ENCODE measurements at regions not wholly inside any gene's neighbourhood (a gene's known extent, or its start where the extent isn't known, plus 50 kb on each side); places are given as distances from the start of the nearest gene placed in this dataset.

DNA sequence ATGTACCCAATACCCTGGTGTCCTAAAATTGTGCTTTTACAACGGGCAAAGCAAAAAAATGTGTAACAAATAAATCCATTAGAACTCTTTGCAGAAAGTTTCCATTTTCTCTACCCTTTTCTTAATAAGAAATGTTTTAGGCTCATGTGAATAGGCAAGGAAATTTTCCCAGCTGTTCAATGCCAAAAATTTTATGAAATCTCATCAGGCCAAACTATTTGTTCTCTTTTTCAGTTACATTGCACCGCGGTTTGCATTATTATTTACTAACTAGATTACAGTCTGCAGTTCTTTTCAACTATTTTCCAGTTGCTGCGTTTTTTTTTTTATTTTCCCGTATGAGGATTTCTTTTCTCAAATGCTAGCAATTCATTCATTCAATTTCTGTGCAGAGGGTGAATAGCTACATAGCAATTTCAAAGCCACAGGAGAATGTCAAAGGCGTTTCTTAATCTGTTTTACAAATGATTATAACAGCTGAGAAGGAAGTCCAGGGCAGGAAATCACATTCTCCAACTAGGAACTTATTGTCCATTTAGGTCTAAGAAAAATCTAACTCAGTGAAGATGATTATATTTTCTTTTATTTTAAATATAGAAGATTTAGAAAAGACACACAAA, 367.5 kb upstream of the MMADHC start:
- Histone ChIP-seq H3K27me3 (no peaks in the 10 kb centered on the region), H3K4me3 (no peak overlapping the region), H3K36me3 (no peaks in the 10 kb centered on the region), H3K4me1 (no peaks in the 10 kb centered on the region), H3K9me3 (no peaks in the 10 kb centered on the region), H3K27ac (no peak overlapping the region)
- TF ChIP-seq, protein P1, sequence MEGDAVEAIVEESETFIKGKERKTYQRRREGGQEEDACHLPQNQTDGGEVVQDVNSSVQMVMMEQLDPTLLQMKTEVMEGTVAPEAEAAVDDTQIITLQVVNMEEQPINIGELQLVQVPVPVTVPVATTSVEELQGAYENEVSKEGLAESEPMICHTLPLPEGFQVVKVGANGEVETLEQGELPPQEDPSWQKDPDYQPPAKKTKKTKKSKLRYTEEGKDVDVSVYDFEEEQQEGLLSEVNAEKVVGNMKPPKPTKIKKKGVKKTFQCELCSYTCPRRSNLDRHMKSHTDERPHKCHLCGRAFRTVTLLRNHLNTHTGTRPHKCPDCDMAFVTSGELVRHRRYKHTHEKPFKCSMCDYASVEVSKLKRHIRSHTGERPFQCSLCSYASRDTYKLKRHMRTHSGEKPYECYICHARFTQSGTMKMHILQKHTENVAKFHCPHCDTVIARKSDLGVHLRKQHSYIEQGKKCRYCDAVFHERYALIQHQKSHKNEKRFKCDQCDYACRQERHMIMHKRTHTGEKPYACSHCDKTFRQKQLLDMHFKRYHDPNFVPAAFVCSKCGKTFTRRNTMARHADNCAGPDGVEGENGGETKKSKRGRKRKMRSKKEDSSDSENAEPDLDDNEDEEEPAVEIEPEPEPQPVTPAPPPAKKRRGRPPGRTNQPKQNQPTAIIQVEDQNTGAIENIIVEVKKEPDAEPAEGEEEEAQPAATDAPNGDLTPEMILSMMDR (IDR thresholded peaks at IDR 0.05) = no peak
- no peak for DNase-seq (ENCODE audit: low spot score in 2 of 2)
- intact Hi-C loops (cut with DNase I) = no loop called here

GRCh38 chr2:149953627-149954026, 366.1 kb upstream of the MMADHC start:
- intact Hi-C loops (cut with DNase I) = no loop called here

DNA sequence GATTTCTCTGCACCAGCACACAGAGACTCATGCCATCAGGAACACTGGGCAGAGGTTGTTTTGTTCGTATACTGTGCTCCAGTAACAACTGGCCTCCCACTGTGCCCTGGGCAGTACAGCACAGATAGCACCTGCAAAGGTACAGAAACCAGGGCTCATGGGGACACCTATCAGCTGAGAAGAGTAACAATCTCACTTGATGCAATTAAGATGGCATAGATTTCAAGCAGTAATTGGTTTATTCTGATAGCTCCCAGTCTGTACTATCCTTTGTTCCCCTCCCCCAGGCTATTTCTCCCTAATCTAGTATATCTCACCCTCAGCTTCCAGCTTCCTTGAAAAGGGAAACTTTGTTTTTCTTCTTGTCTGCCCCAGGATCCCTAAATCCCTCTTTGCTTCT, 343.9 kb upstream of the MMADHC start:
- Histone ChIP-seq H3K4me1 (no peaks in the 10 kb centered on the region), H3K27me3 (no peaks in the 10 kb centered on the region), H3K9me3 (no peaks in the 10 kb centered on the region), H3K27ac (no peak overlapping the region), H3K4me3 (no peak overlapping the region), H3K36me3 (no peaks in the 10 kb centered on the region)
- DNase-seq (ENCODE audit: low spot score in 2 of 2) = no peak
- TF ChIP-seq, protein P1 (IDR thresholded peaks at IDR 0.05) = no peak
- intact Hi-C loops (cut with DNase I) = no loop called here

More at GRCh38 chr2:149953627-149954026, 366.1 kb upstream of the MMADHC start:
- Histone ChIP-seq H3K27ac (no peak overlapping the region), H3K27me3 (no peaks in the 10 kb centered on the region), H3K36me3 (no peaks in the 10 kb centered on the region), H3K4me1 (no peaks in the 10 kb centered on the region), H3K9me3 (no peaks in the 10 kb centered on the region), H3K4me3 (no peak overlapping the region)
- TF ChIP-seq, protein P1 (IDR thresholded peaks at IDR 0.05) = no peak
- no peak for DNase-seq (ENCODE audit: low spot score in 2 of 2)

DNA sequence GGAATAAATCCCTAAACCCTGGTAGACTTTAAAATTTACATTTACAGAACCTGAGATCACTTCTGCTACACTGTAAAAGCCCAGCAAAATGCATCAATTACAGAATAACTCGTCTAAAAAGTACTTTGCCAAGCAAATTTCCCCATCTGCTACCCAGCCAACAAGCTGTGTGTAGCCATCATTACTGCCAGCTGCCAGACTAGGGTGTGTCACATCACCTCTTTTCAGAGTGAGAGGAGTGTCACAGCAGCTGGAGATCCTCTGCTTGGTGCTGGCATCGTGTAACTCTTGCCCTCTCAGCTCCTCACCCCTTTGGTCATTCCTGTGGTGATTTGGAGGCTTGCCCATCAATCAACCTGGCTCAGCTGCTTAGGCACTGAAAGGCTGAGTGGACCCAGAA, 340.4 kb upstream of the MMADHC start:
- no peaks in the 10 kb centered on the region for H3K4me1 ChIP-seq
- no peaks in the 10 kb centered on the region for H3K27me3 ChIP-seq
- intact Hi-C loops (cut with DNase I) = no loop called here
- H3K9me3 ChIP-seq = no peaks in the 10 kb centered on the region
- no peak overlapping the region for H3K4me3 ChIP-seq
- no peaks in the 10 kb centered on the region for H3K36me3 ChIP-seq
- TF ChIP-seq, protein P1 (IDR thresholded peaks at IDR 0.05) = no peak
- DNase-seq (ENCODE audit: low spot score in 2 of 2) = no peak
- no peak overlapping the region for H3K27ac ChIP-seq

DNA sequence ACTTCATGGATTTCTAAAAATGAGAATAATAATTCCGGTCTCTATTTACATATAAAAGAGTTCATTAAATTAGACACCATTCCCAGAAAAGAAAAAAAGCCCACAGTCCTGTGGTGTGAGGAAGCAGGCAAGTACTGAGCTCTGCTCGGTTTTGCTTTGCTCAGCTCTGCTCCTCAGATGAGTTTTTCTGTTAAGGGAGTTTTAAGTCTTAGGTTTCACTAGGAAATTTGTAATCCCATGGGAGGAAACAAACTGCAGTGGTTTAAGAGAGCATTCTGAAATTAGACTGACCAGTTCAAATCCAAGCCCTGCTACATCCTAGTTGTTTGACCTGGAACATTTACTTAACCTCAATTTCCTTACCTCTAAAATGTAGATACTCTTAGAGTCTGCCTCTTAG, 338.6 kb upstream of the MMADHC start:
- Histone ChIP-seq H3K36me3 (no peaks in the 10 kb centered on the region), H3K4me3 (no peak overlapping the region), H3K27me3 (no peaks in the 10 kb centered on the region), H3K4me1 (no peaks in the 10 kb centered on the region), H3K27ac (no peak overlapping the region), H3K9me3 (no peaks in the 10 kb centered on the region)
- intact Hi-C loops (cut with DNase I) = no loop called here
- no peak for DNase-seq (ENCODE audit: low spot score in 2 of 2)
- TF ChIP-seq, protein P1 (IDR thresholded peaks at IDR 0.05) = no peak
